ENCODE measurements at regions not wholly inside any gene's neighbourhood (a gene's known extent, or its start where the extent isn't known, plus 50 kb on each side); places are given as distances from the start of the nearest gene placed in this dataset.

- Mint-ChIP-seq H3K27me3 (no peaks in the 10 kb centered on the region), H3K9me3 (peaks cover 25% of the 10 kb centered on the region), H3K4me3 (no peak overlapping the region), H3K27ac (no peak overlapping the region), H3K36me3 (ENCODE audit: low read depth) (no peaks in the 10 kb centered on the region), H3K4me1 (no peaks in the 10 kb centered on the region)
- no peak for DNase-seq
- POLR2A ChIA-PET = no interaction called here
- CTCF ChIA-PET = no interaction called here
Measured at GRCh38 chr16:6857575-6857974, 475.1 kb upstream of the RBFOX1 start.

GRCh38 chr16:6856578-6856977 is 476.1 kb upstream of the RBFOX1 start:
- DNase-seq = no peak
- no peak overlapping the region for H3K4me3 Mint-ChIP-seq
- H3K27me3 Mint-ChIP-seq = no peaks in the 10 kb centered on the region
- no peak overlapping the region for H3K27ac Mint-ChIP-seq
- ChIA-PET CTCF (no interaction called here), POLR2A (no interaction called here)
- H3K9me3 Mint-ChIP-seq = peaks cover 26% of the 10 kb centered on the region
- no peaks in the 10 kb centered on the region for H3K36me3 Mint-ChIP-seq (ENCODE audit: low read depth)
- no peaks in the 10 kb centered on the region for H3K4me1 Mint-ChIP-seq

- H3K9me3 Mint-ChIP-seq = peaks cover 30% of the 10 kb centered on the region
- H3K27me3 Mint-ChIP-seq = no peaks in the 10 kb centered on the region
- CTCF ChIA-PET = no interaction called here
Measured at GRCh38 chr16:6853565-6853964, 479.1 kb upstream of the RBFOX1 start.

GRCh38 chr16:6852643-6853225 is 479.9 kb upstream of the RBFOX1 start:
- DNase-seq = no peak
- no peaks in the 10 kb centered on the region for H3K36me3 Mint-ChIP-seq (ENCODE audit: low read depth)
- H3K9me3 Mint-ChIP-seq = peaks cover 30% of the 10 kb centered on the region
- no peaks in the 10 kb centered on the region for H3K4me1 Mint-ChIP-seq
- H3K27ac Mint-ChIP-seq = no peak overlapping the region
- H3K27me3 Mint-ChIP-seq = no peaks in the 10 kb centered on the region
- POLR2A ChIA-PET = no interaction called here
- H3K4me3 Mint-ChIP-seq = no peak overlapping the region
- CTCF ChIA-PET = no interaction called here

More at GRCh38 chr16:6853565-6853964, 479.1 kb upstream of the RBFOX1 start:
- Mint-ChIP-seq H3K27ac (no peak overlapping the region), H3K36me3 (ENCODE audit: low read depth) (no peaks in the 10 kb centered on the region), H3K4me1 (no peaks in the 10 kb centered on the region), H3K4me3 (no peak overlapping the region)
- DNase-seq = no peak
- POLR2A ChIA-PET = no interaction called here

- DNase-seq = no peak
- Mint-ChIP-seq H3K36me3 (ENCODE audit: low read depth) (no peaks in the 10 kb centered on the region), H3K4me1 (no peaks in the 10 kb centered on the region), H3K27ac (no peak overlapping the region), H3K9me3 (peaks cover 43% of the 10 kb centered on the region), H3K27me3 (no peaks in the 10 kb centered on the region), H3K4me3 (no peak overlapping the region)
- ChIA-PET POLR2A (no interaction called here), CTCF (no interaction called here)
Measured at GRCh38 chr16:6846452-6846851, 486.2 kb upstream of the RBFOX1 start.

- POLR2A ChIA-PET = no interaction called here
- Mint-ChIP-seq H3K27me3 (no peaks in the 10 kb centered on the region), H3K36me3 (ENCODE audit: low read depth) (no peaks in the 10 kb centered on the region), H3K9me3 (peaks cover 45% of the 10 kb centered on the region), H3K27ac (no peak overlapping the region), H3K4me3 (no peak overlapping the region), H3K4me1 (no peaks in the 10 kb centered on the region)
- CTCF ChIA-PET = no interaction called here
- no peak for DNase-seq
Measured at GRCh38 chr16:6841392-6841791, 491.3 kb upstream of the RBFOX1 start.

- no peaks in the 10 kb centered on the region for H3K4me1 Mint-ChIP-seq
- ChIA-PET POLR2A (no interaction called here), CTCF (no interaction called here)
- no peak overlapping the region for H3K27ac Mint-ChIP-seq
- H3K27me3 Mint-ChIP-seq = no peaks in the 10 kb centered on the region
- no peak overlapping the region for H3K4me3 Mint-ChIP-seq
- peaks cover 30% of the 10 kb centered on the region for H3K9me3 Mint-ChIP-seq
- DNase-seq = no peak
- no peaks in the 10 kb centered on the region for H3K36me3 Mint-ChIP-seq (ENCODE audit: low read depth)
Measured at GRCh38 chr16:6837722-6838121, 494.9 kb upstream of the RBFOX1 start.

- Mint-ChIP-seq H3K36me3 (ENCODE audit: low read depth) (no peaks in the 10 kb centered on the region), H3K9me3 (peaks cover 29% of the 10 kb centered on the region), H3K27ac (no peak overlapping the region), H3K4me1 (no peaks in the 10 kb centered on the region), H3K4me3 (no peak overlapping the region), H3K27me3 (no peaks in the 10 kb centered on the region)
- no peak for DNase-seq
- ChIA-PET CTCF (no interaction called here), POLR2A (no interaction called here)
Measured at GRCh38 chr16:6836766-6837165, 495.9 kb upstream of the RBFOX1 start.

- Mint-ChIP-seq H3K9me3 (peaks cover 25% of the 10 kb centered on the region), H3K4me3 (no peak overlapping the region), H3K27me3 (no peaks in the 10 kb centered on the region), H3K27ac (no peak overlapping the region), H3K4me1 (no peaks in the 10 kb centered on the region), H3K36me3 (ENCODE audit: low read depth) (no peaks in the 10 kb centered on the region)
- ChIA-PET POLR2A (no interaction called here), CTCF (no interaction called here)
- DNase-seq = no peak
Measured at GRCh38 chr16:6835941-6836340, 496.7 kb upstream of the RBFOX1 start.

GRCh38 chr16:6835516-6835915 is 497.1 kb upstream of the RBFOX1 start:
- no peaks in the 10 kb centered on the region for H3K4me1 Mint-ChIP-seq
- H3K27ac Mint-ChIP-seq = no peak overlapping the region
- no peaks in the 10 kb centered on the region for H3K27me3 Mint-ChIP-seq
- H3K9me3 Mint-ChIP-seq = peaks cover 25% of the 10 kb centered on the region
- ChIA-PET CTCF (no interaction called here), POLR2A (no interaction called here)
- H3K4me3 Mint-ChIP-seq = no peak overlapping the region
- H3K36me3 Mint-ChIP-seq (ENCODE audit: low read depth) = no peaks in the 10 kb centered on the region
- no peak for DNase-seq

GRCh38 chr16:6828690-6829089 is 504.0 kb upstream of the RBFOX1 start:
- CTCF ChIA-PET = no interaction called here

GRCh38 chr16:6827931-6828330 is 504.7 kb upstream of the RBFOX1 start:
- no peak for DNase-seq
- Mint-ChIP-seq H3K36me3 (ENCODE audit: low read depth) (no peaks in the 10 kb centered on the region), H3K4me3 (no peak overlapping the region), H3K27me3 (no peaks in the 10 kb centered on the region), H3K27ac (no peak overlapping the region), H3K9me3 (peaks cover 12% of the 10 kb centered on the region), H3K4me1 (no peaks in the 10 kb centered on the region)
- POLR2A ChIA-PET = no interaction called here
- CTCF ChIA-PET = no interaction called here

More at GRCh38 chr16:6828690-6829089, 504.0 kb upstream of the RBFOX1 start:
- POLR2A ChIA-PET = no interaction called here
- no peaks in the 10 kb centered on the region for H3K36me3 Mint-ChIP-seq (ENCODE audit: low read depth)
- no peak overlapping the region for H3K27ac Mint-ChIP-seq
- DNase-seq = no peak
- H3K27me3 Mint-ChIP-seq = no peaks in the 10 kb centered on the region
- no peaks in the 10 kb centered on the region for H3K4me1 Mint-ChIP-seq
- H3K9me3 Mint-ChIP-seq = peaks cover 15% of the 10 kb centered on the region
- no peak overlapping the region for H3K4me3 Mint-ChIP-seq

GRCh38 chr16:6827267-6827666 is 505.4 kb upstream of the RBFOX1 start:
- H3K4me3 Mint-ChIP-seq = no peak overlapping the region
- H3K36me3 Mint-ChIP-seq (ENCODE audit: low read depth) = no peaks in the 10 kb centered on the region
- POLR2A ChIA-PET = no interaction called here

GRCh38 chr16:6822041-6822440 is 510.6 kb upstream of the RBFOX1 start:
- Mint-ChIP-seq H3K27me3 (no peaks in the 10 kb centered on the region), H3K4me1 (no peaks in the 10 kb centered on the region), H3K4me3 (no peak overlapping the region), H3K36me3 (ENCODE audit: low read depth) (no peaks in the 10 kb centered on the region), H3K27ac (no peak overlapping the region), H3K9me3 (peaks cover 24% of the 10 kb centered on the region)
- POLR2A ChIA-PET = no interaction called here
- CTCF ChIA-PET = no interaction called here
- no peak for DNase-seq

More at GRCh38 chr16:6827267-6827666, 505.4 kb upstream of the RBFOX1 start:
- no peaks in the 10 kb centered on the region for H3K4me1 Mint-ChIP-seq
- peaks cover 15% of the 10 kb centered on the region for H3K9me3 Mint-ChIP-seq
- H3K27me3 Mint-ChIP-seq = no peaks in the 10 kb centered on the region
- H3K27ac Mint-ChIP-seq = no peak overlapping the region
- CTCF ChIA-PET = no interaction called here
- DNase-seq = no peak

- Mint-ChIP-seq H3K4me3 (no peak overlapping the region), H3K36me3 (ENCODE audit: low read depth) (no peaks in the 10 kb centered on the region), H3K27ac (no peak overlapping the region), H3K27me3 (no peaks in the 10 kb centered on the region), H3K4me1 (no peaks in the 10 kb centered on the region), H3K9me3 (peaks cover 30% of the 10 kb centered on the region)
- ChIA-PET CTCF (no interaction called here), POLR2A (no interaction called here)
- no peak for DNase-seq
Measured at GRCh38 chr16:6804461-6804860, 528.2 kb upstream of the RBFOX1 start.
